ENCODE measurements at regions not wholly inside any gene's neighbourhood (a gene's known extent, or its start where the extent isn't known, plus 50 kb on each side); places are given as distances from the start of the nearest gene placed in this dataset.
A peak's percentile ranks its signal among the peaks of the same experiment; 100 is the strongest.

DNA sequence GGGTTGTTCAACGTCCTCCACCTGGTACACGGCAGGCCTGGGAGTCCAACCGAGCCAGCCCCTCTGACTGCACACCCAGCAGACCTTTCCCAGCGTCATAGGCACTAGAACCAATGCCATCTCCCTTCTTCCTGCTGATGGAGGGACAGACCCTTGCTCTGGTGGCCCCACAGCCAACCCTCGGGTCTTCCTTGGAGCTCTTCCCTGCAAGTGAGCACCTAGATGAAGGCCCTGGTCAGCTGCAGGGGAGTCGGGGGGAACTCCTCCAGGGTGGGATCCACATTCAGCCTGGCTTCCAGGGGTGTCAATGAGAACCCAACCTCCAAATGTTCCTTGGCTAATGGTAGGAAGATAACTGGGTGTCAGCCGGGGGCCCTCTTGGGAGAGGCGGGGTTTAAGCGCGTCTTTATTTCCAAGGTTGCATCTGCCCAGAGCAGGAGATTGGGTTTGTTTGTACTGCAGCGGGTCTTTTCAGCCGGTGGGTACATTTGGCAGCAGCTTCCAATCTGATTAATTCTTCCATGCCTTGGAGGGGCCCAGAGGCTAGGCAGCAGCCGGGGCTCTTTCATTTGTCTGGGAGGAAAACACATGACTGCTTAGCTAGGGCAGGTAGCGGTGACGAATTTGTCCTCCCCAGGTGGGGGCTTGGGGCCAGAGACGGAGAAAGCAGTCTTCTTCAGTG lies 56.0 kb upstream of the SHISAL1 start:
- no peak for DNase-seq (ENCODE audit: low read depth)

DNA sequence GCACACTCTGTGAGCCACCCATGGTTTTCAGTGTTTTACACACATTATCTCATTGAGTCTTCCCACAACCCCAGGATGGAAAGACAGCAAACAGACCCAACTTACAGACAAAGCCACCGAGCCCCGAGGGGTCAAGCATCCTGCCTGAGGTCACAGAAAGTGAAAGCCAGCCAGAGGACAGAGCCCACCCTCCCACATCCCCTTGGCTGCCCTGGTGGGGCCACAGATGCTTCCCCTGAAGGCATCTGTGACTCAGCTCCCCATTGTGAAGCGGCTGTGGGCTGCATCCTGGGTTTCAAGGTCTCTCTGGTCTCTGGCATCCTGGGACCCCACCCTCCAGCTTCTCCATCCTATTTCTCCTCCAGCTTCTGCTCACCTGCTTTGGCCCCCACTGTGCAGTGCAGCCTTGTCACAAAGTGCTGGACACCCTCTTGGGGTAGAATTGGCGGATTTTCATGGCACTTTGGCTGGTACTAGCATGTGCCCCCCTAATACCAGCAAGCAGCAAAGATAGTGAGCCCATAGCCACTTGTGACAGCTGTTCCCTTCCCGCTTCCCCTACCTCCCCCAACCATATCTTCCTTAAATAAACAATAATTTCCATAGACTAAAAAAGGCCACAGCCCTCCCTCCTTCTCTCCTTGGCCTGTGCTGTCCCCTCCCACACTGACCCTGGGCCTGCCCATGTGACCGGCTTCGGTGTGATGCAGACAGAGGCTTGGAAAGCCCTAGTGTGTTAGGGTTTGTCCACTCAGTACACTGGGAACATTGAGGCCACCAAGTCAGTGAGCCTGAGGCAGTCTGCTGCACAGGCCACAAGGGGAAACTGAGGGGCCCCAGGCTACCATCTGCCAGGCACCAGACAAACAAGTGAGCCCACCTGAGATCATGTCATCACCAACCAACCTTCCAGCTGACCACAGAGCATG lies 53.9 kb upstream of the SHISAL1 start:
- DNase-seq (ENCODE audit: low read depth), result no peak

DNA sequence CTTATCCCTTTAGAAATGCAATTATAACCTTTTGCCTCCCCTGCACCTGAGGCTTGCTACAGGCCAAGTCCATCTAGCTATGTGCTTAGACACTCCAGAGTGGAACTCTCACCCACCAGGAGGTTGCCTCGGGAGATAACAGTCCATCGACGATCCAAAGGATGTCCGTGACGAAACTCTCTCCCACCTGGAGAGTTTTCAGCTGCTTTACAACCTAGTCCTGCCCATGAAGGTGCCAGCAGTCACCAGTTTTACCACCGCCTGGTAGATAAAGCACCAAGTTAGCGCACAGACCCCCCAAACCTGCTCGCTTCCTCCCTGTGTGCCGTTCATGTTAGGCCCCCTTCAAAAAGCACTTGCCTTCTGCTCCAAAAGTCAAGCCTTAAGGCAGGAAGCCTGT lies 53.1 kb upstream of the SHISAL1 start:
- no peak for DNase-seq (ENCODE audit: low read depth)

DNA sequence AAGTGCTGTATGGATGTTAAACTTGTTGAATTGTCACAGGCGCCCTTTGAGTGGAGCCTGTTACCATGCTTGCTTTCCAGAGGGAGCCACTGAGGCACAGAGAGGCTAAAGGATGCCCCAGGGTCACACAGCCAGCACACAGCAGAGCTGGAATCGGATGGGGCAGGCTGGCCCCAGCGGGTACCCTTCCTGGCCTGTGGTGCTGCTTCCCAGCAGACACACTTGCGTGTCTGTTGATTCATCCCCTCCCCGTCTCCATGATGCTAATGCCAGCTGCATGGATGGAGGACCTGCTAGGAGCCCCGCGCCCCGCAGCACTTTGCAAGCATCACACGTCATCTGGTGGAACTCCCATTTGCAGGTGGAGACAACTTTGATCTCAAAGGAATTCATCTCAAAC lies 52.4 kb upstream of the SHISAL1 start:
- no peak for DNase-seq (ENCODE audit: low read depth)

DNA sequence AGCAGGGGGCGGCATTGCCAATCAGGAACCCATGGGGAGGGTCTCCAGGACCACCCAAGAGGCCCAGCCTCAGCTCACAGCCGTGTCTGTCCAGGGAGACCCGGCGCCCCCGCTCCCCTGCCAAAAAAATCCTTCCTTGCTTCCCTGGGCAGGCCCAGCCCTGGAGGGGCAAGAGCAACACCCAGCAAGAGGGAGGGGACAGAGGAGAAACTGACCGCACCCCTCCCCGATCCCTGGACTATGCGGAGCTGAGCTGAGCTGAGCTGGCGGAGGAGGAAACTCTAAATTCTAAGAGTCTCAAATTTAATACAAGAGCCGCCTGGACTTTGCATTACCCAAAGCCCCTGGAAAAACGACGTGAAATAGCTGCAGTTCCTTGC lies 52.0 kb upstream of the SHISAL1 start:
- DNase-seq (ENCODE audit: low read depth), result no peak

DNA sequence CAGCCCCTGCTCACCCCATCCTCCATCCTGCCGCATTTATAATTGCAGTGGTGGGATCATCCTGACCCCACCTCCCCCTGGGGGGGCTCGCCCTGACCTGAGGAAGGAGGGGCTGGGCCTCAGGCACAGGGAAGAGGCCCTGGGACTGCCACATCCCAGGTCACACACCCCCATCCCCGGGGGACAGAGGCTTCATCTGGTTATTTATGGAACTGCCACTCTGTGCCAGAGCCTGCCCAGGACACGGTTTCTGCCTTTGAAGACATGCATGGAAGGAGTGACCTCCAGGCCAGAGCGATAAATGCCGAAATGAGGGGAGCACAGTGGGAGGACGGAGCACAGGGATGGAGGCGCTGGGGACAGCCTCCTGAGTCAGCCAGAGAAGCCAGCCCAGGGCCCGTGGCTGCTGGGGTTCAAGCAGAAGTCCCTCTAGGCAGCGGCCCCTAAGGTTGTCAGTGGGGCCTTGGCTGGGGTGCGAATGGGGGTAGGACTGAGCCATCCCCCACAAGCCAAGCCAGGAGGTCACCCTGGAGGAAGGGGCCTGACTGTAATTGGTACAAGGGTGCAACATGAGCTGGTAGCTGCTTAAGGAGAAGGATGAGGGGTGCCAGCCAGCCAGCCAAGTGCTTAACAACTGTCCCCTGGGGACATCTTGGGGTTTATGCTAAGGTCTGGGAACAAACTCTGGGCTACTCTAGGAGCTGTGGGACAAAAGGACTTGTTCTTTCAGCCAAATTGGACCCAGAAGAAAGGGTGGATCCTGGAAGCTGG lies 51.4 kb upstream of the SHISAL1 start:
- DNase-seq (ENCODE audit: low read depth), result no peak

DNA sequence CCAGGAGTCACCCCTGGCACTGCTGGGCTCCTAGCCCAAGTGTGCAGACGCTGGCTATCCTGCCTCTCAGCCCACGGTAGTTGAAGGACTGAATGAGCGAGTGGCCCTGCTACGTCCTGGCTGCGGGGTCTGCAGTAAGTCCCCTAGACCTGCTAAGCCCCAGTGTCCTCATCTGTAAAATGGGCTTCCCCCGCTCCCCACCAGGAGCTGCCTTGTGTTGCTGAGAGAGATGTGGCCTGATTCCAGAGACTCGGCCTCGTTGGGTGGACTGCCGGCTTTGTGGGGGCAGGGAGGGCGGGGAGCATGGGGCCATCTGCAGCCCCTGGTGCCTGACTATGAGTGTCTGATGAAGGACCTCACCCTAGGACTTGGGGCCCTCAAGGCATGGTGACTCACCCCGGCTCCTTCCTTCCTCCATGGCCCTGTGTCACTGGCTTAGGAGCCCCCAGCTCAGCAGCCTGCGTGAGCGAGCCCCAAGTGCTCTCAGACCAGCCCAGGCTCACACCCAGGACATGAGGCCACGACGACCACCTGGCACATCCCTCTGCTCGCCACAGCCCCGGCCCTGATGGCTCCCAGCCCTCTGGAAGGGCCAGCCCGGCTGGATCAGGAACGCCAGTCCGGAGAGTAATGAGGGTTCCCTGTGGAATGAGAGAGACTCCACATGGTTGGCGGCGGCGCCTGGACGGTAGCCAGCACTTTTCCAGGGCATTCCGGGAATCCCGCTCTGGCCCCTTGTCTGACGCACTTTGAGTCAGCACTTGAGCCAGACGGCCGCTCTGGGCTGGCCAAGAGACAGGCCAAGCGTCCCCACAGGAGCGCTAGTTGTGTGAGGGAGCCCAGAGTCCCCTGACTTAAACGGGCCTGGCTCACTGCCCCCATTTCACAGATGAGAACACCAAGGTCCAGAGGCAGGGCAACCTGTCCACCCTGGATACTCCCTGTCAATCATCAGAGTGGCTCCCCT lies 50.5 kb upstream of the SHISAL1 start:
- peak; percentile 95 for DNase-seq (ENCODE audit: low read depth)

DNA sequence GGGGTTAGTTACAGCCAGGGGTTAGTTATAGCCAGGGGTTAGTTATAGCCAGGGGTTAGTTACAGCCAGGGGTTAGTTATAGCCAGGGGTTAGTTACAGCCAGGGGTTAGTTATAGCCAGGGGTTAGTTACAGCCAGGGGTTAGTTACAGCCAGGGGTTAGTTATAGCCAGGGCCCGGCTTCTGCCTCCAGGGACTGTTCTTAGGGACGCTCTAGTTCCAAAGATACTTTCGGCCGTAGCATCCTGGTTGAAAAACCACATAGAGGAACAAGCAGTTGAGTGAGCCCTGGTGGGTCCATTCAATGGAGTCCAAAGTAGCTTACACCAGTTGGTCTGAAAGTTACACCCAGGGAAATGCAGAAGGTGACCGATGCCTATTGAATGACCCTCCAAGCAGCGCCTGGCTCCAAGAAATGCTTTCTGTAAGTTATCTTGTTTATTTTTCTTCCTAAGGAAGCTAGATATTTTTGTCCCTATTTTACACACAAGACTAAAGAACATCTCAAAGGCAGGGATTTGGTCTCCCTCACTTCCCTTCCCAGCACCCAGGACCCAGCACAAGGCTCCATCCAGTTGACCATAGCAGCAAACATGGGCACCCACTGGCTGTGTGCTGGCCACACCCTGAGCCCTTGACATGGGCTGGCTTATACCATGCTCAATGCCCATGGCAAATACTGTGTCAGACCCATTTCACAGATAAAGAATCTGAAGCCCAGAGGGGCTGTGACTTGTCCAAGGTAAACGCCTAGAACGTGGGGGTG lies 49.7 kb upstream of the SHISAL1 start:
- no peak for DNase-seq (ENCODE audit: low read depth)

Data from LHCN-M2 (cell line).